ENCODE measurements at regions not wholly inside any gene's neighbourhood (a gene's known extent, or its start where the extent isn't known, plus 50 kb on each side); places are given as distances from the start of the nearest gene placed in this dataset.

GRCh38 chr3:153426803-153427202 lies 264.8 kb downstream of the RAP2B start:
- peaks cover 24% of the 10 kb centered on the region for H3K36me3 Mint-ChIP-seq
- no peak overlapping the region for H3K27ac ChIP-seq (ENCODE audit: low read length)
- H3K27me3 ChIP-seq (replicated peaks in 1 of 2; ENCODE audit: control insufficient read depth in 2 of 2, extremely low read depth in 1 of 2, insufficient read depth in 2 of 2, low read length in 1 of 2), result peaks cover 0 to 3% of the 10 kb centered on the region in 2 experiments
- no peak overlapping the region for H3K4me3 Mint-ChIP-seq
- H3K27me3 Mint-ChIP-seq, result no peaks in the 10 kb centered on the region
- DNase-seq (no peak), ATAC-seq (replicated peaks in 1 of 4) (no peak)
- POLR2A ChIA-PET, result no interaction called here
- CTCF ChIA-PET, result interaction anchor here in 1 of 2 donors (0.7 kb wide), 1 partner anchor 203 kb away, joined by 3 read pairs; no protein-coding TSS in a partner anchor
- no CpG with 5 or more reads among the region's 1 CpG for WGBS (ENCODE audit: insufficient coverage)
- no peaks in the 10 kb centered on the region for H3K36me3 ChIP-seq (ENCODE audit: control insufficient read depth in 2 of 2, extremely low read depth in 1 of 2, insufficient read depth in 1 of 2, low read length in 1 of 2)
- peaks cover 2% of the 10 kb centered on the region for H3K9me3 ChIP-seq
- no peak overlapping the region for H3K4me3 ChIP-seq (ENCODE audit: control insufficient read depth in 1 of 2, extremely low read depth in 1 of 2, low read length in 1 of 2)
- H3K4me1 ChIP-seq (ENCODE audit: control insufficient read depth in 1 of 2, extremely low read depth in 1 of 2, insufficient read depth in 2 of 2, low read length in 2 of 2), result no peaks in the 10 kb centered on the region
- H3K27ac Mint-ChIP-seq, result no peak overlapping the region
- H3K4me1 Mint-ChIP-seq, result no peaks in the 10 kb centered on the region
- peaks cover 13 to 32% (median 31%) of the 10 kb centered on the region in 3 donors for H3K9me3 Mint-ChIP-seq

GRCh38 chr3:153429821-153430220 lies 267.8 kb downstream of the RAP2B start:
- no peaks in the 10 kb centered on the region for H3K27me3 ChIP-seq (replicated peaks in 1 of 2; ENCODE audit: control insufficient read depth in 2 of 2, extremely low read depth in 1 of 2, insufficient read depth in 2 of 2, low read length in 1 of 2)
- POLR2A ChIA-PET, result no interaction called here
- H3K4me3 ChIP-seq (ENCODE audit: control insufficient read depth in 1 of 2, extremely low read depth in 1 of 2, low read length in 1 of 2), result no peak overlapping the region
- peaks cover 2 to 7% (median 3%) of the 10 kb centered on the region in 3 donors for H3K9me3 Mint-ChIP-seq
- H3K27me3 Mint-ChIP-seq, result no peaks in the 10 kb centered on the region
- ATAC-seq (replicated peaks in 1 of 4) (no peak), DNase-seq (no peak)
- no peak overlapping the region for H3K27ac Mint-ChIP-seq
- H3K36me3 Mint-ChIP-seq, result peaks cover 1% of the 10 kb centered on the region
- no peaks in the 10 kb centered on the region for H3K36me3 ChIP-seq (ENCODE audit: control insufficient read depth in 2 of 2, extremely low read depth in 1 of 2, insufficient read depth in 1 of 2, low read length in 1 of 2)
- CTCF ChIA-PET, result no interaction called here
- H3K9me3 ChIP-seq, result no peaks in the 10 kb centered on the region
- no peak overlapping the region for H3K4me3 Mint-ChIP-seq
- 80% methylated on average over 1 of the region's 4 CpGs for WGBS (ENCODE audit: insufficient coverage)
- no peak overlapping the region for H3K27ac ChIP-seq (ENCODE audit: low read length)
- H3K4me1 ChIP-seq (ENCODE audit: control insufficient read depth in 1 of 2, extremely low read depth in 1 of 2, insufficient read depth in 2 of 2, low read length in 2 of 2), result no peaks in the 10 kb centered on the region
- H3K4me1 Mint-ChIP-seq, result no peaks in the 10 kb centered on the region

- DNase-seq, result no peak
- Histone ChIP-seq H3K9me3 (no peaks in the 10 kb centered on the region), H3K36me3 (ENCODE audit: control insufficient read depth in 2 of 2, extremely low read depth in 1 of 2, insufficient read depth in 1 of 2, low read length in 1 of 2) (no peaks in the 10 kb centered on the region), H3K4me1 (ENCODE audit: control insufficient read depth in 1 of 2, extremely low read depth in 1 of 2, insufficient read depth in 2 of 2, low read length in 2 of 2) (no peaks in the 10 kb centered on the region), H3K4me3 (ENCODE audit: control insufficient read depth in 1 of 2, extremely low read depth in 1 of 2, low read length in 1 of 2) (no peak overlapping the region), H3K27ac (ENCODE audit: low read length) (no peak overlapping the region), H3K27me3 (replicated peaks in 1 of 2; ENCODE audit: control insufficient read depth in 2 of 2, extremely low read depth in 1 of 2, insufficient read depth in 2 of 2, low read length in 1 of 2) (no peaks in the 10 kb centered on the region)
- Mint-ChIP-seq H3K36me3 (no peaks in the 10 kb centered on the region), H3K4me1 (no peaks in the 10 kb centered on the region), H3K27ac (no peak overlapping the region), H3K27me3 (no peaks in the 10 kb centered on the region), H3K4me3 (no peak overlapping the region), H3K9me3 (no peaks in the 10 kb centered on the region)
- no CpG with 5 or more reads among the region's 1 CpG for WGBS (ENCODE audit: insufficient coverage)
- ChIA-PET POLR2A (no interaction called here), CTCF (no interaction called here)
- ATAC-seq (replicated peaks in 1 of 4), result no peak
Observed at GRCh38 chr3:153431076-153431475, 269.1 kb downstream of the RAP2B start.

- H3K27me3 Mint-ChIP-seq, result no peaks in the 10 kb centered on the region
- no peaks in the 10 kb centered on the region for H3K36me3 ChIP-seq (ENCODE audit: control insufficient read depth in 2 of 2, extremely low read depth in 1 of 2, insufficient read depth in 1 of 2, low read length in 1 of 2)
- H3K9me3 Mint-ChIP-seq, result no peaks in the 10 kb centered on the region
- ChIA-PET POLR2A (interaction anchor here in 1 of 2 donors (0.6 to 0.7 kb wide), 3 partner anchors 42 to 420 kb away, joined by 4 to 5 read pairs (median 4); no protein-coding TSS in a partner anchor), CTCF (no interaction called here)
- H3K9me3 ChIP-seq, result no peaks in the 10 kb centered on the region
- no peak overlapping the region for H3K27ac ChIP-seq (ENCODE audit: low read length)
- no CpG with 5 or more reads among the region's 2 CpGs for WGBS (ENCODE audit: insufficient coverage)
- no peak overlapping the region for H3K27ac Mint-ChIP-seq
- no peaks in the 10 kb centered on the region for H3K27me3 ChIP-seq (replicated peaks in 1 of 2; ENCODE audit: control insufficient read depth in 2 of 2, extremely low read depth in 1 of 2, insufficient read depth in 2 of 2, low read length in 1 of 2)
- no peak overlapping the region for H3K4me3 Mint-ChIP-seq
- peaks cover 3 to 10% of the 10 kb centered on the region in 2 experiments for H3K4me1 ChIP-seq (ENCODE audit: control insufficient read depth in 1 of 2, extremely low read depth in 1 of 2, insufficient read depth in 2 of 2, low read length in 2 of 2)
- H3K4me3 ChIP-seq (ENCODE audit: control insufficient read depth in 1 of 2, extremely low read depth in 1 of 2, low read length in 1 of 2), result no peak overlapping the region
- ATAC-seq (replicated peaks in 1 of 4) (no peak), DNase-seq (no peak)
- peaks cover 21 to 25% (median 22%) of the 10 kb centered on the region in 3 donors for H3K4me1 Mint-ChIP-seq
- H3K36me3 Mint-ChIP-seq, result no peaks in the 10 kb centered on the region
Observed at GRCh38 chr3:153437666-153438065, 275.6 kb downstream of the RAP2B start.

GRCh38 chr3:153438271-153438670 lies 276.2 kb downstream of the RAP2B start:
- H3K27ac ChIP-seq (ENCODE audit: low read length), result no peak overlapping the region
- no peak for DNase-seq
- no peak for ATAC-seq (replicated peaks in 1 of 4)
- H3K36me3 Mint-ChIP-seq, result no peaks in the 10 kb centered on the region
- ChIA-PET POLR2A (no interaction called here), CTCF (no interaction called here)
- H3K27me3 ChIP-seq (replicated peaks in 1 of 2; ENCODE audit: control insufficient read depth in 2 of 2, extremely low read depth in 1 of 2, insufficient read depth in 2 of 2, low read length in 1 of 2), result no peaks in the 10 kb centered on the region
- no peaks in the 10 kb centered on the region for H3K9me3 ChIP-seq
- no peak overlapping the region for H3K27ac Mint-ChIP-seq
- H3K4me3 Mint-ChIP-seq, result no peak overlapping the region
- H3K36me3 ChIP-seq (ENCODE audit: control insufficient read depth in 2 of 2, extremely low read depth in 1 of 2, insufficient read depth in 1 of 2, low read length in 1 of 2), result no peaks in the 10 kb centered on the region
- peaks cover 3 to 11% of the 10 kb centered on the region in 2 experiments for H3K4me1 ChIP-seq (ENCODE audit: control insufficient read depth in 1 of 2, extremely low read depth in 1 of 2, insufficient read depth in 2 of 2, low read length in 2 of 2)
- no peaks in the 10 kb centered on the region for H3K27me3 Mint-ChIP-seq
- H3K4me1 Mint-ChIP-seq, result peaks cover 26 to 32% (median 28%) of the 10 kb centered on the region in 3 donors
- 100% methylated on average over 1 of the region's 3 CpGs for WGBS (ENCODE audit: insufficient coverage)
- H3K4me3 ChIP-seq (ENCODE audit: control insufficient read depth in 1 of 2, extremely low read depth in 1 of 2, low read length in 1 of 2), result no peak overlapping the region
- H3K9me3 Mint-ChIP-seq, result no peaks in the 10 kb centered on the region

GRCh38 chr3:153439780-153440179 lies 277.8 kb downstream of the RAP2B start:
- Mint-ChIP-seq H3K4me3 (no peak overlapping the region), H3K36me3 (no peaks in the 10 kb centered on the region), H3K27me3 (no peaks in the 10 kb centered on the region), H3K4me1 (peaks cover 26 to 38% (median 29%) of the 10 kb centered on the region in 3 donors), H3K9me3 (no peaks in the 10 kb centered on the region), H3K27ac (no peak overlapping the region)
- POLR2A ChIA-PET, result no interaction called here
- Histone ChIP-seq H3K27me3 (replicated peaks in 1 of 2; ENCODE audit: control insufficient read depth in 2 of 2, extremely low read depth in 1 of 2, insufficient read depth in 2 of 2, low read length in 1 of 2) (no peaks in the 10 kb centered on the region), H3K9me3 (no peaks in the 10 kb centered on the region), H3K27ac (ENCODE audit: low read length) (no peak overlapping the region), H3K36me3 (ENCODE audit: control insufficient read depth in 2 of 2, extremely low read depth in 1 of 2, insufficient read depth in 1 of 2, low read length in 1 of 2) (no peaks in the 10 kb centered on the region), H3K4me3 (ENCODE audit: control insufficient read depth in 1 of 2, extremely low read depth in 1 of 2, low read length in 1 of 2) (no peak overlapping the region), H3K4me1 (ENCODE audit: control insufficient read depth in 1 of 2, extremely low read depth in 1 of 2, insufficient read depth in 2 of 2, low read length in 2 of 2) (peaks cover 3 to 11% of the 10 kb centered on the region in 2 experiments)
- CTCF ChIA-PET, result no interaction called here
- WGBS (ENCODE audit: insufficient coverage), result no CpG with 5 or more reads among the region's 3 CpGs
- DNase-seq, result no peak
- no peak for ATAC-seq (replicated peaks in 1 of 4)

- DNase-seq (no peak), ATAC-seq (replicated peaks in 1 of 4) (no peak)
- Mint-ChIP-seq H3K4me1 (peaks cover 26 to 38% (median 29%) of the 10 kb centered on the region in 3 donors), H3K27ac (no peak overlapping the region), H3K36me3 (no peaks in the 10 kb centered on the region), H3K4me3 (no peak overlapping the region), H3K27me3 (no peaks in the 10 kb centered on the region), H3K9me3 (no peaks in the 10 kb centered on the region)
- Histone ChIP-seq H3K27me3 (replicated peaks in 1 of 2; ENCODE audit: control insufficient read depth in 2 of 2, extremely low read depth in 1 of 2, insufficient read depth in 2 of 2, low read length in 1 of 2) (no peaks in the 10 kb centered on the region), H3K27ac (ENCODE audit: low read length) (no peak overlapping the region), H3K9me3 (no peaks in the 10 kb centered on the region), H3K4me3 (ENCODE audit: control insufficient read depth in 1 of 2, extremely low read depth in 1 of 2, low read length in 1 of 2) (no peak overlapping the region), H3K4me1 (ENCODE audit: control insufficient read depth in 1 of 2, extremely low read depth in 1 of 2, insufficient read depth in 2 of 2, low read length in 2 of 2) (peaks cover 3 to 11% of the 10 kb centered on the region in 2 experiments), H3K36me3 (ENCODE audit: control insufficient read depth in 2 of 2, extremely low read depth in 1 of 2, insufficient read depth in 1 of 2, low read length in 1 of 2) (no peaks in the 10 kb centered on the region)
- CTCF ChIA-PET, result no interaction called here
- POLR2A ChIA-PET, result no interaction called here
- WGBS (ENCODE audit: insufficient coverage), result 92% methylated on average over 2 of the region's 5 CpGs
Observed at GRCh38 chr3:153440311-153440710, 278.3 kb downstream of the RAP2B start.

Measured in T-cell (primary cell).